HEK293 (cell line): ENCODE measurements at regions not wholly inside any gene's neighbourhood (a gene's known extent, or its start where the extent isn't known, plus 50 kb on each side); places are given as distances from the start of the nearest gene placed in this dataset.

Experiments
- GLIS2 ChIP-seq: fragments of 450-650 bp; formaldehyde crosslinking; IDR thresholded peaks from 2 replicates; pipeline ENCODE4 v1.5.1; 2016; ENCODE audit warnings: missing biosample characterization, missing genetic modification characterization
- KLF17 ChIP-seq: fragments of 450-650 bp; formaldehyde crosslinking; IDR thresholded peaks from 2 replicates; pipeline ENCODE4 v1.5.1; 2016; ENCODE audit warnings: missing biosample characterization, missing genetic modification characterization
- REST ChIP-seq: fragments of 450-650 bp; formaldehyde crosslinking; IDR thresholded peaks from 2 replicates; pipeline ENCODE4 v1.5.1; 2016; ENCODE audit warnings: missing biosample characterization, missing genetic modification characterization
- ZIC2 ChIP-seq: fragments of 450-650 bp; formaldehyde crosslinking; IDR thresholded peaks from 2 replicates; pipeline ENCODE4 v1.5.1; 2016; ENCODE audit warnings: missing biosample characterization, missing genetic modification characterization
- ZNF132 ChIP-seq: fragments of 450-650 bp; formaldehyde crosslinking; IDR thresholded peaks from 2 replicates; pipeline ENCODE4 v1.5.1; 2017; ENCODE audit warnings: missing biosample characterization, missing genetic modification characterization, borderline replicate concordance
- ZNF133 ChIP-seq: fragments of 450-650 bp; formaldehyde crosslinking; IDR thresholded peaks from 2 replicates; pipeline ENCODE4 v1.5.1; 2016; ENCODE audit warnings: missing biosample characterization, missing genetic modification characterization
- ZNF175 ChIP-seq: fragments of 450-650 bp; formaldehyde crosslinking; IDR thresholded peaks from 2 replicates; pipeline ENCODE4 v1.5.1; 2016; ENCODE audit warnings: missing biosample characterization, missing genetic modification characterization
- ZNF23 ChIP-seq: fragments of 450-650 bp; formaldehyde crosslinking; IDR thresholded peaks from 2 replicates; pipeline ENCODE4 v1.5.1; 2016; ENCODE audit warnings: missing biosample characterization, missing genetic modification characterization, borderline replicate concordance
- ZNF610 ChIP-seq: fragments of 450-650 bp; formaldehyde crosslinking; IDR thresholded peaks from 2 replicates; pipeline ENCODE4 v1.5.1; 2016; ENCODE audit warnings: missing biosample characterization, missing genetic modification characterization, borderline replicate concordance
- ZNF768 ChIP-seq: fragments of 450-650 bp; formaldehyde crosslinking; IDR thresholded peaks from 2 replicates; pipeline ENCODE4 v1.5.1; 2018; ENCODE audit warnings: missing biosample characterization, mild to moderate bottlenecking, missing genetic modification characterization
- ZSCAN16 ChIP-seq: fragments of 450-650 bp; formaldehyde crosslinking; IDR thresholded peaks from 2 replicates; pipeline ENCODE4 v1.5.1; 2016; ENCODE audit warnings: missing biosample characterization, missing genetic modification characterization
- TF ChIP-seq, protein P1 (sequence below): fragments of 450-650 bp; formaldehyde crosslinking; IDR thresholded peaks from 2 replicates; pipeline ENCODE4 v1.5.1; 2016; ENCODE audit warnings: missing biosample characterization, missing genetic modification characterization, borderline replicate concordance
- TF ChIP-seq, protein P2 (sequence below): fragments of 450-650 bp; formaldehyde crosslinking; IDR thresholded peaks from 2 replicates; pipeline ENCODE4 v1.5.1; 2016; ENCODE audit warnings: missing biosample characterization, missing genetic modification characterization
- TF ChIP-seq, protein P3 (sequence below): fragments of 450-650 bp; formaldehyde crosslinking; IDR thresholded peaks from 2 replicates; pipeline ENCODE4 v1.5.1; 2016; ENCODE audit warnings: missing biosample characterization, missing genetic modification characterization, borderline replicate concordance

DNA sequence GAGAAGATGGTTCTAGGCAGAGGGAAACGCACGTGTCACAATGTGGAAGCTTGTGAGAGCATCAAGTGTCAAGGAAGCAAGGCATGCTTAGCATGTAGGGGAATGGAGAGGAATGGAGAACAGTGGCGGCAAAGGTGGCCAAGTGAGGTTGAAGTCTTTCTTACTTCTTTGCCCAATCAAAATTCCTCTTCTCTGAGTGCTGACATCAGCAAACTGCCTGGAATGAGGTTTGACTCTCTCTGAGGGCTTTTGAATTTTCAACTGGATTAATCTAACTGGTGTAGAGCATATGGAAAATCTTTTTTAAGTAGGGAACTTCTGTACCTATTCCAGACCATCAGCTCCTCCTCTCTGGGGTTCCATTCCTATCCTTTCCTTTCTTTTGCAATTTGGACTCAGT is 61.9 kb upstream of the BNC1 start (continued):
- TF ChIP-seq, protein P1, sequence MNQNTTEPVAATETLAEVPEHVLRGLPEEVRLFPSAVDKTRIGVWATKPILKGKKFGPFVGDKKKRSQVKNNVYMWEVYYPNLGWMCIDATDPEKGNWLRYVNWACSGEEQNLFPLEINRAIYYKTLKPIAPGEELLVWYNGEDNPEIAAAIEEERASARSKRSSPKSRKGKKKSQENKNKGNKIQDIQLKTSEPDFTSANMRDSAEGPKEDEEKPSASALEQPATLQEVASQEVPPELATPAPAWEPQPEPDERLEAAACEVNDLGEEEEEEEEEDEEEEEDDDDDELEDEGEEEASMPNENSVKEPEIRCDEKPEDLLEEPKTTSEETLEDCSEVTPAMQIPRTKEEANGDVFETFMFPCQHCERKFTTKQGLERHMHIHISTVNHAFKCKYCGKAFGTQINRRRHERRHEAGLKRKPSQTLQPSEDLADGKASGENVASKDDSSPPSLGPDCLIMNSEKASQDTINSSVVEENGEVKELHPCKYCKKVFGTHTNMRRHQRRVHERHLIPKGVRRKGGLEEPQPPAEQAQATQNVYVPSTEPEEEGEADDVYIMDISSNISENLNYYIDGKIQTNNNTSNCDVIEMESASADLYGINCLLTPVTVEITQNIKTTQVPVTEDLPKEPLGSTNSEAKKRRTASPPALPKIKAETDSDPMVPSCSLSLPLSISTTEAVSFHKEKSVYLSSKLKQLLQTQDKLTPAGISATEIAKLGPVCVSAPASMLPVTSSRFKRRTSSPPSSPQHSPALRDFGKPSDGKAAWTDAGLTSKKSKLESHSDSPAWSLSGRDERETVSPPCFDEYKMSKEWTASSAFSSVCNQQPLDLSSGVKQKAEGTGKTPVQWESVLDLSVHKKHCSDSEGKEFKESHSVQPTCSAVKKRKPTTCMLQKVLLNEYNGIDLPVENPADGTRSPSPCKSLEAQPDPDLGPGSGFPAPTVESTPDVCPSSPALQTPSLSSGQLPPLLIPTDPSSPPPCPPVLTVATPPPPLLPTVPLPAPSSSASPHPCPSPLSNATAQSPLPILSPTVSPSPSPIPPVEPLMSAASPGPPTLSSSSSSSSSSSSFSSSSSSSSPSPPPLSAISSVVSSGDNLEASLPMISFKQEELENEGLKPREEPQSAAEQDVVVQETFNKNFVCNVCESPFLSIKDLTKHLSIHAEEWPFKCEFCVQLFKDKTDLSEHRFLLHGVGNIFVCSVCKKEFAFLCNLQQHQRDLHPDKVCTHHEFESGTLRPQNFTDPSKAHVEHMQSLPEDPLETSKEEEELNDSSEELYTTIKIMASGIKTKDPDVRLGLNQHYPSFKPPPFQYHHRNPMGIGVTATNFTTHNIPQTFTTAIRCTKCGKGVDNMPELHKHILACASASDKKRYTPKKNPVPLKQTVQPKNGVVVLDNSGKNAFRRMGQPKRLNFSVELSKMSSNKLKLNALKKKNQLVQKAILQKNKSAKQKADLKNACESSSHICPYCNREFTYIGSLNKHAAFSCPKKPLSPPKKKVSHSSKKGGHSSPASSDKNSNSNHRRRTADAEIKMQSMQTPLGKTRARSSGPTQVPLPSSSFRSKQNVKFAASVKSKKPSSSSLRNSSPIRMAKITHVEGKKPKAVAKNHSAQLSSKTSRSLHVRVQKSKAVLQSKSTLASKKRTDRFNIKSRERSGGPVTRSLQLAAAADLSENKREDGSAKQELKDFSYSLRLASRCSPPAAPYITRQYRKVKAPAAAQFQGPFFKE (tag by site-specific recombination): no peak
- TF ChIP-seq, protein P2, sequence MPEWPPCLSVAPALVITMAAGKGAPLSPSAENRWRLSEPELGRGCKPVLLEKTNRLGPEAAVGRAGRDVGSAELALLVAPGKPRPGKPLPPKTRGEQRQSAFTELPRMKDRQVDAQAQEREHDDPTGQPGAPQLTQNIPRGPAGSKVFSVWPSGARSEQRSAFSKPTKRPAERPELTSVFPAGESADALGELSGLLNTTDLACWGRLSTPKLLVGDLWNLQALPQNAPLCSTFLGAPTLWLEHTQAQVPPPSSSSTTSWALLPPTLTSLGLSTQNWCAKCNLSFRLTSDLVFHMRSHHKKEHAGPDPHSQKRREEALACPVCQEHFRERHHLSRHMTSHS (tag by site-specific recombination): no peak
- TF ChIP-seq ZNF610: no peak
- no peak for TF ChIP-seq ZNF175 (tag by site-specific recombination)
- TF ChIP-seq REST (tag by site-specific recombination): no peak
- TF ChIP-seq ZNF132 (tag by site-specific recombination): no peak
- TF ChIP-seq ZNF768: no peak
- TF ChIP-seq ZIC2 (tag by site-specific recombination): no peak
- TF ChIP-seq GLIS2 (tag by site-specific recombination): no peak
- no peak for TF ChIP-seq ZNF23 (tag by site-specific recombination)
- no peak for TF ChIP-seq ZSCAN16 (tag by site-specific recombination)
- TF ChIP-seq, protein P3, sequence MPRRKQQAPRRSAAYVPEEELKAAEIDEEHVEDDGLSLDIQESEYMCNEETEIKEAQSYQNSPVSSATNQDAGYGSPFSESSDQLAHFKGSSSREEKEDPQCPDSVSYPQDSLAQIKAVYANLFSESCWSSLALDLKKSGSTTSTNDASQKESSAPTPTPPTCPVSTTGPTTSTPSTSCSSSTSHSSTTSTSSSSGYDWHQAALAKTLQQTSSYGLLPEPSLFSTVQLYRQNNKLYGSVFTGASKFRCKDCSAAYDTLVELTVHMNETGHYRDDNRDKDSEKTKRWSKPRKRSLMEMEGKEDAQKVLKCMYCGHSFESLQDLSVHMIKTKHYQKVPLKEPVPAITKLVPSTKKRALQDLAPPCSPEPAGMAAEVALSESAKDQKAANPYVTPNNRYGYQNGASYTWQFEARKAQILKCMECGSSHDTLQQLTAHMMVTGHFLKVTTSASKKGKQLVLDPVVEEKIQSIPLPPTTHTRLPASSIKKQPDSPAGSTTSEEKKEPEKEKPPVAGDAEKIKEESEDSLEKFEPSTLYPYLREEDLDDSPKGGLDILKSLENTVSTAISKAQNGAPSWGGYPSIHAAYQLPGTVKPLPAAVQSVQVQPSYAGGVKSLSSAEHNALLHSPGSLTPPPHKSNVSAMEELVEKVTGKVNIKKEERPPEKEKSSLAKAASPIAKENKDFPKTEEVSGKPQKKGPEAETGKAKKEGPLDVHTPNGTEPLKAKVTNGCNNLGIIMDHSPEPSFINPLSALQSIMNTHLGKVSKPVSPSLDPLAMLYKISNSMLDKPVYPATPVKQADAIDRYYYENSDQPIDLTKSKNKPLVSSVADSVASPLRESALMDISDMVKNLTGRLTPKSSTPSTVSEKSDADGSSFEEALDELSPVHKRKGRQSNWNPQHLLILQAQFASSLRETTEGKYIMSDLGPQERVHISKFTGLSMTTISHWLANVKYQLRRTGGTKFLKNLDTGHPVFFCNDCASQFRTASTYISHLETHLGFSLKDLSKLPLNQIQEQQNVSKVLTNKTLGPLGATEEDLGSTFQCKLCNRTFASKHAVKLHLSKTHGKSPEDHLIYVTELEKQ (tag by site-specific recombination): no peak
- TF ChIP-seq KLF17 (tag by site-specific recombination): no peak
- no peak for TF ChIP-seq ZNF133
